ENCODE measurements at regions not wholly inside any gene's neighbourhood (a gene's known extent, or its start where the extent isn't known, plus 50 kb on each side); places are given as distances from the start of the nearest gene placed in this dataset.

- no peaks in the 10 kb centered on the region for H3K36me3 Mint-ChIP-seq
- H3K27ac Mint-ChIP-seq, result no peak overlapping the region
- H3K9me3 Mint-ChIP-seq, result peaks cover 9% of the 10 kb centered on the region
- DNase-seq (ENCODE audit: low spot score), result no peak
- ATAC-seq, result no peak
- H3K4me3 Mint-ChIP-seq, result no peak overlapping the region
- H3K27me3 Mint-ChIP-seq (ENCODE audit: low read depth), result no peaks in the 10 kb centered on the region
- ChIA-PET POLR2A (no interaction called here), CTCF (no interaction called here)
- H3K4me1 Mint-ChIP-seq, result peaks cover 6% of the 10 kb centered on the region
- TF ChIP-seq OVOL2 (CRISPR knock-in tag; IDR thresholded peaks at IDR 0.05; ENCODE audit: borderline replicate concordance), result no peak
- no peak for TF ChIP-seq TEAD1 (CRISPR knock-in tag; IDR thresholded peaks at IDR 0.05)
- TF ChIP-seq TP53 (CRISPR knock-in tag; IDR thresholded peaks at IDR 0.05), result no peak
- no peak for TF ChIP-seq FOXJ3 (CRISPR knock-in tag; IDR thresholded peaks at IDR 0.05; ENCODE audit: borderline replicate concordance)
- TF ChIP-seq ZNF121 (CRISPR knock-in tag; IDR thresholded peaks at IDR 0.05), result no peak
- no peak for TF ChIP-seq IRF2 (CRISPR knock-in tag; IDR thresholded peaks at IDR 0.05; ENCODE audit: borderline replicate concordance, low read depth)
These were observed 409.6 kb upstream of the MDFIC2 start for GRCh38 chr3:70722018-70722417.

DNA sequence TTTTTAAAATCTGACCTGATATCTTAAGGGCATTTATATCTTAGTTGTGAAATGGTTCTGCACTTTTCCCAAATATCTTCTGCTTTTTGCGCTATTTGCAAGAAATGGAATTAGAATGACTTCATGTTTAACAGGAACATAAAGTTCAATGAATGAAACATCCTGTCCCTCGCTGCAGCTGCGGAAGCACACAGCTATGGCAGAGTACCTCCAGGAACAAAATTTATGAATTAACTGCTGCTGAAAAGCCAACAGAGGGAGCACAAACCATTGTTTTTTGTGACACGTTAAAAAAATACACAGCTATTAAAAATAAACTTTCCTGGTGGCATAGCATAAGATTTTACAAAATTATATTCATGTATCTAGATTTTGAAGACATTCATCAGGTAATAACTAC lies 404.4 kb upstream of the MDFIC2 start:
- Mint-ChIP-seq H3K9me3 (peaks cover 22% of the 10 kb centered on the region), H3K36me3 (peaks cover 22% of the 10 kb centered on the region), H3K27ac (no peak overlapping the region), H3K4me3 (no peak overlapping the region), H3K27me3 (ENCODE audit: low read depth) (peaks cover 11% of the 10 kb centered on the region), H3K4me1 (peaks cover 17% of the 10 kb centered on the region)
- no peak for ATAC-seq
- DNase-seq (ENCODE audit: low spot score), result no peak
- POLR2A ChIA-PET, result no interaction called here
- no peak for TF ChIP-seq CTCF (IDR thresholded peaks at IDR 0.05)
- TF ChIP-seq ATF2 (CRISPR knock-in tag; IDR thresholded peaks at IDR 0.05; ENCODE audit: borderline replicate concordance, low read depth), result no peak
- no peak for TF ChIP-seq TEAD1 (CRISPR knock-in tag; IDR thresholded peaks at IDR 0.05)
- TF ChIP-seq E2F5 (CRISPR knock-in tag; IDR thresholded peaks at IDR 0.05), result no peak
- no peak for TF ChIP-seq TCF7 (CRISPR knock-in tag; IDR thresholded peaks at IDR 0.05; ENCODE audit: low read depth)
- CTCF ChIA-PET, result interaction anchor here (1.3 to 1.7 kb wide), 4 partner anchors 36 to 306 kb away, joined by 4 to 11 read pairs (median 4); no protein-coding TSS in a partner anchor

GRCh38 chr3:70712449-70713082 lies 400.1 kb upstream of the MDFIC2 start:
- no peak for ATAC-seq
- Mint-ChIP-seq H3K27me3 (ENCODE audit: low read depth) (peaks cover 11% of the 10 kb centered on the region), H3K36me3 (peaks cover 36% of the 10 kb centered on the region), H3K9me3 (peaks cover 49% of the 10 kb centered on the region), H3K4me3 (no peak overlapping the region), H3K27ac (no peak overlapping the region), H3K4me1 (peaks cover 12% of the 10 kb centered on the region)
- TF ChIP-seq IRF2 (CRISPR knock-in tag; IDR thresholded peaks at IDR 0.05; ENCODE audit: borderline replicate concordance, low read depth) (no peak), NR2C2 (CRISPR knock-in tag; IDR thresholded peaks at IDR 0.05) (no peak), TEAD4 (CRISPR knock-in tag; IDR thresholded peaks at IDR 0.05) (no peak)
- TF ChIP-seq, protein P1, sequence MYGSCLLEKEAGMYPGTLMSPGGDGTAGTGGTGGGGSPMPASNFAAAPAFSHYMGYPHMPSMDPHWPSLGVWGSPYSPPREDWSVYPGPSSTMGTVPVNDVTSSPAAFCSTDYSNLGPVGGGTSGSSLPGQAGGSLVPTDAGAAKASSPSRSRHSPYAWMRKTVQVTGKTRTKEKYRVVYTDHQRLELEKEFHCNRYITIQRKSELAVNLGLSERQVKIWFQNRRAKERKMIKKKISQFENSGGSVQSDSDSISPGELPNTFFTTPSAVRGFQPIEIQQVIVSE (CRISPR knock-in tag; IDR thresholded peaks at IDR 0.05; ENCODE audit: borderline replicate concordance), result no peak
- no peak for DNase-seq (ENCODE audit: low spot score)
- ChIA-PET POLR2A (no interaction called here), CTCF (no interaction called here)

All from WTC11 (cell line).